GM12878 (cell line): ENCODE measurements at regions not wholly inside any gene's neighbourhood (a gene's known extent, or its start where the extent isn't known, plus 50 kb on each side); places are given as distances from the start of the nearest gene placed in this dataset.

Experiments used
- CEBPB ChIP-seq, 2 experiments: fragments of 150-350 bp in 1 of 2; IDR thresholded peaks; 2 replicates each; pipeline ENCODE4 v1.6.1; 2012 to 2014; ENCODE audit warnings: low read depth in 2 of 2, low read length in 2 of 2, borderline replicate concordance in 1 of 2, inconsistent platforms in 1 of 2
- CHD2 ChIP-seq: IDR thresholded peaks from 2 replicates; pipeline ENCODE4 v1.6.1; 2011; ENCODE audit warnings: low read depth, low read length, improper control_type of control experiment, borderline replicate concordance
- EP300 ChIP-seq, 2 experiments: fragments of 150-350 bp in 1 of 2; IDR thresholded peaks; 2 replicates each; pipeline ENCODE4 v1.6.1; 2011 to 2012; ENCODE audit warnings: low read depth in 2 of 2, low read length in 2 of 2, borderline replicate concordance in 1 of 2, improper control_type of control experiment in 1 of 2, inconsistent platforms in 1 of 2; ENCODE audit not compliant: control insufficient read depth in 1 of 2
- EZH2 ChIP-seq: IDR thresholded peaks from 2 replicates; pipeline ENCODE4 v1.6.1; 2012; ENCODE audit warnings: low read depth, mild to moderate bottlenecking, control low read depth, inconsistent platforms, low read length, borderline replicate concordance; ENCODE audit not compliant: control insufficient read depth
- NFIC ChIP-seq: IDR thresholded peaks from 2 replicates; pipeline ENCODE4 v1.6.1; 2012; ENCODE audit warnings: low read depth, mild to moderate bottlenecking, inconsistent platforms, low read length, moderate library complexity
- NFXL1 ChIP-seq: fragments of 450-650 bp; IDR thresholded peaks from 2 replicates; pipeline ENCODE4 v1.6.1; 2017; ENCODE audit warnings: antibody characterized with exemption, mild to moderate bottlenecking, borderline replicate concordance
- POLR2A ChIP-seq: IDR thresholded peaks from 2 replicates; pipeline ENCODE4 v1.6.1; 2011; ENCODE audit warnings: low read depth, mild to moderate bottlenecking, low read length
- SP1 ChIP-seq: IDR thresholded peaks from one replicate; pipeline ENCODE4 v1.6.1; 2011; ENCODE audit warnings: low read depth, low read length
- TF ChIP-seq, protein P1 (sequence below), 3 experiments: IDR thresholded peaks in 2 of 3; conservative IDR thresholded peaks in 1 of 3; 2 replicates each; pipeline ENCODE4 v1.5.1; 2011; ENCODE audit warnings: low read depth in 3 of 3, low read length in 3 of 3, mild to moderate bottlenecking in 3 of 3, control low read depth in 2 of 3, moderate library complexity in 2 of 3, inconsistent platforms in 1 of 3, mixed read lengths in 1 of 3; ENCODE audit not compliant: control insufficient read depth in 2 of 3, insufficient read depth in 1 of 3; ENCODE audit errors: extremely low read depth in 1 of 3
- TF ChIP-seq, protein P2 (sequence below): fragments of 450-650 bp; conservative IDR thresholded peaks from 2 replicates; pipeline ENCODE4 v1.6.1; 2017; ENCODE audit warnings: mild to moderate bottlenecking, moderate library complexity
- TF ChIP-seq, protein P3 (sequence below): IDR thresholded peaks from 2 replicates; pipeline ENCODE4 v1.6.1; 2011; ENCODE audit warnings: low read depth, mild to moderate bottlenecking, low read length, moderate library complexity, borderline replicate concordance; ENCODE audit errors: extremely low read depth

DNA sequence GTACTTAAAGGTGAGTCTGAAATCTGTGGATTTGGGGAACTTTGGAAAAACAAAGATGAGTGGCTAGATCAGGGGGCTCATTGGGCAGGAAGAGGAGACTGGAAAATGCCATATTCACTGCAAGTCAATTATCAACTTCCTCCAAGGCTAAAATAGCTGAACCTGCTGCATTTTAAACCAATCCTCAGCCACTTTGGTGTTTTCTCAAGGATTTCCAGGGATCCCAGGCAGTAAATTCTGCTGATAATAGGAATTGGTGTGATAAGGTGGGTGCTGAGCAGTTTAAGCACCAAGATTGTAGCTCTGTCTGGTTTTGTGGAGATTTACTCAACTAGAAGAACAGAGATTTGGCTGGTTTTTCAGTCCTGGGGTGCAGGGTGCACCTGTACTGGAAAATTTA, 153.9 kb upstream of the CAMK1G start:
- TF ChIP-seq, protein P1, sequence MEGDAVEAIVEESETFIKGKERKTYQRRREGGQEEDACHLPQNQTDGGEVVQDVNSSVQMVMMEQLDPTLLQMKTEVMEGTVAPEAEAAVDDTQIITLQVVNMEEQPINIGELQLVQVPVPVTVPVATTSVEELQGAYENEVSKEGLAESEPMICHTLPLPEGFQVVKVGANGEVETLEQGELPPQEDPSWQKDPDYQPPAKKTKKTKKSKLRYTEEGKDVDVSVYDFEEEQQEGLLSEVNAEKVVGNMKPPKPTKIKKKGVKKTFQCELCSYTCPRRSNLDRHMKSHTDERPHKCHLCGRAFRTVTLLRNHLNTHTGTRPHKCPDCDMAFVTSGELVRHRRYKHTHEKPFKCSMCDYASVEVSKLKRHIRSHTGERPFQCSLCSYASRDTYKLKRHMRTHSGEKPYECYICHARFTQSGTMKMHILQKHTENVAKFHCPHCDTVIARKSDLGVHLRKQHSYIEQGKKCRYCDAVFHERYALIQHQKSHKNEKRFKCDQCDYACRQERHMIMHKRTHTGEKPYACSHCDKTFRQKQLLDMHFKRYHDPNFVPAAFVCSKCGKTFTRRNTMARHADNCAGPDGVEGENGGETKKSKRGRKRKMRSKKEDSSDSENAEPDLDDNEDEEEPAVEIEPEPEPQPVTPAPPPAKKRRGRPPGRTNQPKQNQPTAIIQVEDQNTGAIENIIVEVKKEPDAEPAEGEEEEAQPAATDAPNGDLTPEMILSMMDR (IDR thresholded peaks at IDR 0.05 in 2 of 3, conservative IDR thresholded peaks at IDR 0.05 in 1 of 3; ENCODE audit: control insufficient read depth in 2 of 3, extremely low read depth in 1 of 3, insufficient read depth in 1 of 3, low read depth in 3 of 3, low read length in 3 of 3), result no peak
- no peak for TF ChIP-seq EZH2
- TF ChIP-seq CEBPB (IDR thresholded peaks at IDR 0.05; ENCODE audit: borderline replicate concordance in 1 of 2, low read depth in 2 of 2, low read length in 2 of 2), result no peak
- TF ChIP-seq POLR2A, result no peak
- no peak for TF ChIP-seq NFIC
- TF ChIP-seq NFXL1, result no peak
- no peak for TF ChIP-seq CHD2
- no peak for TF ChIP-seq EP300 (IDR thresholded peaks at IDR 0.05; ENCODE audit: borderline replicate concordance in 1 of 2, control insufficient read depth in 1 of 2, low read depth in 2 of 2, low read length in 2 of 2)
- TF ChIP-seq, protein P2, sequence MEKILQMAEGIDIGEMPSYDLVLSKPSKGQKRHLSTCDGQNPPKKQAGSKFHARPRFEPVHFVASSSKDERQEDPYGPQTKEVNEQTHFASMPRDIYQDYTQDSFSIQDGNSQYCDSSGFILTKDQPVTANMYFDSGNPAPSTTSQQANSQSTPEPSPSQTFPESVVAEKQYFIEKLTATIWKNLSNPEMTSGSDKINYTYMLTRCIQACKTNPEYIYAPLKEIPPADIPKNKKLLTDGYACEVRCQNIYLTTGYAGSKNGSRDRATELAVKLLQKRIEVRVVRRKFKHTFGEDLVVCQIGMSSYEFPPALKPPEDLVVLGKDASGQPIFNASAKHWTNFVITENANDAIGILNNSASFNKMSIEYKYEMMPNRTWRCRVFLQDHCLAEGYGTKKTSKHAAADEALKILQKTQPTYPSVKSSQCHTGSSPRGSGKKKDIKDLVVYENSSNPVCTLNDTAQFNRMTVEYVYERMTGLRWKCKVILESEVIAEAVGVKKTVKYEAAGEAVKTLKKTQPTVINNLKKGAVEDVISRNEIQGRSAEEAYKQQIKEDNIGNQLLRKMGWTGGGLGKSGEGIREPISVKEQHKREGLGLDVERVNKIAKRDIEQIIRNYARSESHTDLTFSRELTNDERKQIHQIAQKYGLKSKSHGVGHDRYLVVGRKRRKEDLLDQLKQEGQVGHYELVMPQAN, result no peak
- no peak for TF ChIP-seq SP1
- TF ChIP-seq, protein P3, sequence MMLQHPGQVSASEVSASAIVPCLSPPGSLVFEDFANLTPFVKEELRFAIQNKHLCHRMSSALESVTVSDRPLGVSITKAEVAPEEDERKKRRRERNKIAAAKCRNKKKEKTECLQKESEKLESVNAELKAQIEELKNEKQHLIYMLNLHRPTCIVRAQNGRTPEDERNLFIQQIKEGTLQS, result no peak
